ENCODE measurements at regions not wholly inside any gene's neighbourhood (a gene's known extent, or its start where the extent isn't known, plus 50 kb on each side); places are given as distances from the start of the nearest gene placed in this dataset.

GRCh38 chr15:97815835-97816234 is 144.7 kb upstream of the ARRDC4 start:
- H3K4me3 ChIP-seq, result no peak overlapping the region
- no peak for DNase-seq (ENCODE audit: low spot score in 2 of 2)
- H3K27ac ChIP-seq, result no peak overlapping the region
- no peaks in the 10 kb centered on the region for H3K9me3 ChIP-seq
- TF ChIP-seq, protein P1, sequence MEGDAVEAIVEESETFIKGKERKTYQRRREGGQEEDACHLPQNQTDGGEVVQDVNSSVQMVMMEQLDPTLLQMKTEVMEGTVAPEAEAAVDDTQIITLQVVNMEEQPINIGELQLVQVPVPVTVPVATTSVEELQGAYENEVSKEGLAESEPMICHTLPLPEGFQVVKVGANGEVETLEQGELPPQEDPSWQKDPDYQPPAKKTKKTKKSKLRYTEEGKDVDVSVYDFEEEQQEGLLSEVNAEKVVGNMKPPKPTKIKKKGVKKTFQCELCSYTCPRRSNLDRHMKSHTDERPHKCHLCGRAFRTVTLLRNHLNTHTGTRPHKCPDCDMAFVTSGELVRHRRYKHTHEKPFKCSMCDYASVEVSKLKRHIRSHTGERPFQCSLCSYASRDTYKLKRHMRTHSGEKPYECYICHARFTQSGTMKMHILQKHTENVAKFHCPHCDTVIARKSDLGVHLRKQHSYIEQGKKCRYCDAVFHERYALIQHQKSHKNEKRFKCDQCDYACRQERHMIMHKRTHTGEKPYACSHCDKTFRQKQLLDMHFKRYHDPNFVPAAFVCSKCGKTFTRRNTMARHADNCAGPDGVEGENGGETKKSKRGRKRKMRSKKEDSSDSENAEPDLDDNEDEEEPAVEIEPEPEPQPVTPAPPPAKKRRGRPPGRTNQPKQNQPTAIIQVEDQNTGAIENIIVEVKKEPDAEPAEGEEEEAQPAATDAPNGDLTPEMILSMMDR (IDR thresholded peaks at IDR 0.05), result no peak
- no peaks in the 10 kb centered on the region for H3K27me3 ChIP-seq
- intact Hi-C loops (cut with DNase I), result no loop called here
- H3K36me3 ChIP-seq, result no peaks in the 10 kb centered on the region
- no peaks in the 10 kb centered on the region for H3K4me1 ChIP-seq

DNA sequence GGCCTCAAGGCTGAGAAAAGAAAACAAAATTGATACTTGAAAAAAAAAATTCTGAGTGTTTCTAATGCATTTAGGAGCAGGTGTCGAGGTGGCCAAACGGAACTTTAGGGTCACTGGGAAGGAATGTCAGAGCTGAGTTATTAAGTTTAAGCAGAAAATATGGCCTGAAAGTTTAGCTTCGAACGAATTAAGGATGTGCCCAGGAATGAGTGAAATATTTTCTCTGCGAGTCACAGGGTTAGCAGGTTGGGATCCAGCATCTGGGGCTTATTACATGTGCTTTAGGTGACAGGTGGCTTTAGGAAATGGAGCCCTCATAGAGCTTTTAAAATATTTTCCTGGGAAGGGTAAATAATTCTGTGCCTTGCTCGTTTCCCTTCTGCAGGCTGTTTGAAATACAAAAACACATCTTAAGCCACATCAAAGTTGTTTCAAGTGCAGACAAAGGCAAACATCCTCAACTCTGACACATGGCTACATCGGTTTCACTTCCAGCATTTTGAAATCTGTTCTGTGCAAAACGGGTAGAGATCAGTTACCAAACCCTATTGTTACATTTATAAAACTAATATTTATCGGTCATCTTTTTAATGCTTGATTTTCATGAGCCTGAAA is 143.1 kb upstream of the ARRDC4 start:
- no peak overlapping the region for H3K27ac ChIP-seq
- TF ChIP-seq, protein P1 (IDR thresholded peaks at IDR 0.05), result no peak
- H3K27me3 ChIP-seq, result no peaks in the 10 kb centered on the region
- no peak overlapping the region for H3K4me3 ChIP-seq
- no peaks in the 10 kb centered on the region for H3K36me3 ChIP-seq
- no peaks in the 10 kb centered on the region for H3K4me1 ChIP-seq
- no peak for DNase-seq (ENCODE audit: low spot score in 2 of 2)
- intact Hi-C loops (cut with DNase I), result no loop called here
- no peaks in the 10 kb centered on the region for H3K9me3 ChIP-seq

DNA sequence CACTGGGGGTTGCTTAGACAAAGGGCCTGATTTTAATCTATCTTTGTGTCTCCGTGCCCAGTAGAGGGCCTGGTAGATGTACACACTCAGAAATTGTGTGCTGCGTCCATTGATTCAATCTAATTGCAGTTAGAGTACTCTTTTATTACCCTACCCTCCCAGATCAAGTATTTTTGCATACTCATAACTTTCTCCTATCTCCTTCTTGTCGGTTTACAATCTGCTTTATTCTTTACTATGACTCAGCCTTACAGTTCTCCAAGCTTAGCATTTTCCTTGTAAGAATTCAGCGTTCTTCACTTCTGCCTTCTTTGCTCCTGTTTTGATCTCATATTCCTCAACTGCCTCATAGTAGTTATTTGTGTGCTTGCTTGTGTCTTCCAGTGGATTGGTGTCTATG is 124.5 kb upstream of the ARRDC4 start:
- intact Hi-C loops (cut with DNase I), result no loop called here
- TF ChIP-seq, protein P1 (IDR thresholded peaks at IDR 0.05), result no peak
- no peak for DNase-seq (ENCODE audit: low spot score in 2 of 2)
- H3K9me3 ChIP-seq, result no peaks in the 10 kb centered on the region
- H3K4me3 ChIP-seq, result no peak overlapping the region
- H3K4me1 ChIP-seq, result no peaks in the 10 kb centered on the region
- no peaks in the 10 kb centered on the region for H3K27me3 ChIP-seq
- no peak overlapping the region for H3K27ac ChIP-seq
- no peaks in the 10 kb centered on the region for H3K36me3 ChIP-seq

DNA sequence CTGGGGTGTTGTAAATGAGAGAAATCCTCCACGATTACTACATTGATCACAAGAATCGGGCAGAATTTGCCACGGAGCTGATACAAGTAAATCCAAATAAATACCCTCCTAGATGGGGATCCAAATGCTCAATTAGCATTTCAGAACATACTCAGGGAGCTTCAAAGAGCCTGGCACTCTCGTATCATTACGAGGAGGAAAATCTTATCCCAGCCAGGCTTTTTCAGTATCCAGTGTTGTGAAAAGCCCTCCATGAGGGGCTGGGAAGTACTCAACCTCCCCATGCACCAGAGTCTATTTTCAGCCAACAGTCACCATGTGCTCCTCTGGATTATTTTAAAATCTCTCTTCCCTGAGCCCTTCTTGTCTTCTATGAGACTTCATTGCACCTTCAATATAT is 122.6 kb upstream of the ARRDC4 start:
- Histone ChIP-seq H3K4me3 (no peak overlapping the region), H3K27ac (no peak overlapping the region), H3K36me3 (no peaks in the 10 kb centered on the region), H3K4me1 (no peaks in the 10 kb centered on the region), H3K9me3 (no peaks in the 10 kb centered on the region), H3K27me3 (no peaks in the 10 kb centered on the region)
- no peak for DNase-seq (ENCODE audit: low spot score in 2 of 2)
- intact Hi-C loops (cut with DNase I), result no loop called here
- TF ChIP-seq, protein P1 (IDR thresholded peaks at IDR 0.05), result no peak

DNA sequence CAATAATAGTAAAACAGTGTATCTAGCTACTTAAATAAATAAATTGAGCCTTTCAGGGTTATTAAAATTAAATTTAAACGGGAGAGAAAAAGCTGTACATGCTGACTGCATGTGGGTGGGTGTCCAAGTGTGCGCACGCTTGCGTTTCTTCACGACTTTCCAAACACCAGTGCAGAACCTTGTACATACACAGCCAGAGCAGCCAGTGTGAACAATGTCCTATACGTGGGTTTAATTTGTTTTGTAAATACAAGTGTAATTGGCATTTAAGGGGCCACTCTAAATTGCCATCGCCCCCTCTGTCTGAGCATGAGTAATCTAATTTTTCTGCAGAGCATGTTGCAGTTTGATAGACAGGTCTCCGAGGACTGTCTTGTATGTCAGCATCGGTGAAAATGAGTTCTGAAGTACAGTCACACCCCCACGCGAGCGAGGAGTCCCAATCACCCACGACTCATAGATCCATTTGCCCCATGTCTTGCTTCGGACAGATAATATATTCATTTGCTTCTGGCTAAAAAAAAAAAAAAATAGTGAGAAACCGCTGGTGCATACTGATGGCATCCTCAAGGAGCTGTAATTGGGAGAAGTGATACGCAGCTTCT is 121.8 kb upstream of the ARRDC4 start:
- Histone ChIP-seq H3K4me1 (no peaks in the 10 kb centered on the region), H3K4me3 (no peak overlapping the region), H3K27ac (no peak overlapping the region), H3K9me3 (no peaks in the 10 kb centered on the region), H3K36me3 (no peaks in the 10 kb centered on the region), H3K27me3 (no peaks in the 10 kb centered on the region)
- TF ChIP-seq, protein P1 (IDR thresholded peaks at IDR 0.05), result no peak
- intact Hi-C loops (cut with DNase I), result no loop called here
- DNase-seq (ENCODE audit: low spot score in 2 of 2), result no peak
